Neural cell (in vitro differentiated cells): ENCODE measurements at regions not wholly inside any gene's neighbourhood (a gene's known extent, or its start where the extent isn't known, plus 50 kb on each side); places are given as distances from the start of the nearest gene placed in this dataset.

Experiments
- H2AFZ ChIP-seq: fragments of 200-600, 300-800 bp; sonication (generic), shearing (Covaris generic); 2 replicates; pipeline ENCODE4 v1.6.0; 2014; ENCODE audit warnings: low read depth, mild to moderate bottlenecking, antibody characterized with exemption, low read length, moderate library complexity
- H3F3A ChIP-seq: fragments of 200-600 bp; shearing (Covaris generic); 2 replicates; pipeline ENCODE4 v1.6.1; 2016; ENCODE audit warnings: mild to moderate bottlenecking, moderate library complexity, mixed read lengths, antibody characterized with exemption, low read length; ENCODE audit not compliant: insufficient read depth, poor library complexity, severe bottlenecking
- H3K27ac ChIP-seq: fragments of 200-600, 300-800 bp; sonication (generic), shearing (Covaris generic); 2 replicates; pipeline ENCODE4 v1.5.1; 2014; ENCODE audit warnings: mild to moderate bottlenecking, low read length, moderate library complexity
- H3K27me3 ChIP-seq: fragments of 300-800, 200-600 bp; sonication (generic), shearing (Covaris generic); 2 replicates; pipeline ENCODE4 v1.6.0; 2014; ENCODE audit warnings: mild to moderate bottlenecking, low read depth, low read length, moderate library complexity; ENCODE audit not compliant: insufficient read depth
- H3K36me3 ChIP-seq: fragments of 300-800, 200-600 bp; sonication (generic), shearing (Covaris generic); 2 replicates; pipeline ENCODE4 v1.5.1; 2014; ENCODE audit warnings: mild to moderate bottlenecking, antibody characterized with exemption, low read length, moderate library complexity; ENCODE audit not compliant: insufficient read depth
- H3K4me2 ChIP-seq: fragments of 300-800, 200-600 bp; sonication (generic), shearing (Covaris generic); 2 replicates; pipeline ENCODE4 v1.6.0; 2014; ENCODE audit warnings: mild to moderate bottlenecking, low read length
- H3K4me3 ChIP-seq: fragments of 300-800, 200-600 bp; sonication (generic), shearing (Covaris generic); 2 replicates; pipeline ENCODE4 v1.5.1; 2014; ENCODE audit warnings: mild to moderate bottlenecking, low read length, moderate library complexity
- H3K79me2 ChIP-seq: fragments of 200-600 bp; shearing (Covaris generic); replicated peaks from 2 replicates; pipeline ENCODE4 v1.6.0; 2014; ENCODE audit warnings: mild to moderate bottlenecking, low read length, moderate library complexity; ENCODE audit not compliant: insufficient read depth
- H3K9ac ChIP-seq: fragments of 300-800, 200-600 bp; sonication (generic), shearing (Covaris generic); 2 replicates; pipeline ENCODE4 v1.6.1; 2016; ENCODE audit warnings: mild to moderate bottlenecking, low read length, mixed read lengths
- H3K9me2 ChIP-seq: fragments of 200-600 bp; shearing (Covaris generic); 2 replicates; pipeline ENCODE4 v1.6.1; 2016; ENCODE audit warnings: mild to moderate bottlenecking, low read length, mixed read lengths; ENCODE audit not compliant: insufficient read depth
- H3K9me3 ChIP-seq: fragments of 200-600, 300-800 bp; sonication (generic), shearing (Covaris generic); 2 replicates; pipeline ENCODE4 v1.6.1; 2016; ENCODE audit warnings: mild to moderate bottlenecking, mixed run types, low read length, moderate library complexity, mixed read lengths
- H4K20me1 ChIP-seq: fragments of 200-600 bp; shearing (Covaris generic); 2 replicates; pipeline ENCODE4 v1.6.1; 2016; ENCODE audit warnings: mild to moderate bottlenecking, mixed run types; ENCODE audit not compliant: insufficient read depth
- EP300 ChIP-seq: fragments of 450-650 bp; conservative IDR thresholded peaks from 2 replicates; pipeline ENCODE4 v1.6.1; 2014; ENCODE audit warnings: antibody characterized with exemption, mild to moderate bottlenecking, moderate library complexity; ENCODE audit not compliant: poor library complexity, severe bottlenecking
- EZH2 ChIP-seq: fragments of 200-600, 300-800 bp; shearing (Covaris generic), sonication (generic); IDR thresholded peaks from 2 replicates; pipeline ENCODE4 v1.6.1; 2014; ENCODE audit warnings: antibody characterized with exemption, low read length, borderline replicate concordance, mild to moderate bottlenecking; ENCODE audit not compliant: insufficient read depth, poor library complexity, severe bottlenecking
- MXI1 ChIP-seq: fragments of 450-650 bp; conservative IDR thresholded peaks from 2 replicates; pipeline ENCODE4 v1.6.1; 2014; ENCODE audit warnings: antibody characterized with exemption, mild to moderate bottlenecking; ENCODE audit not compliant: poor library complexity, severe bottlenecking
- POLR2AphosphoS5 ChIP-seq: IDR thresholded peaks from 2 replicates; pipeline ENCODE4 v1.6.1; 2012
- RAD21 ChIP-seq: fragments of 450-650 bp; conservative IDR thresholded peaks from 2 replicates; pipeline ENCODE4 v1.6.1; 2014; ENCODE audit warnings: antibody characterized with exemption, mild to moderate bottlenecking, moderate library complexity
- SMC3 ChIP-seq: fragments of 450-650 bp; conservative IDR thresholded peaks from 2 replicates; pipeline ENCODE4 v1.6.1; 2014; ENCODE audit warnings: antibody characterized with exemption, mild to moderate bottlenecking, moderate library complexity; ENCODE audit not compliant: poor library complexity
- TAF1 ChIP-seq: IDR thresholded peaks from 2 replicates; pipeline ENCODE4 v1.6.1; 2012; ENCODE audit warnings: low read depth
- TF ChIP-seq, protein P1 (sequence below): fragments of 450-650 bp; IDR thresholded peaks from 2 replicates; pipeline ENCODE4 v1.5.1; 2014; ENCODE audit warnings: antibody characterized with exemption, mild to moderate bottlenecking, moderate library complexity; ENCODE audit not compliant: poor library complexity, severe bottlenecking
- TF ChIP-seq, protein P2 (sequence below): IDR thresholded peaks from 2 replicates; pipeline ENCODE4 v1.6.1; 2012; ENCODE audit warnings: borderline replicate concordance

DNA sequence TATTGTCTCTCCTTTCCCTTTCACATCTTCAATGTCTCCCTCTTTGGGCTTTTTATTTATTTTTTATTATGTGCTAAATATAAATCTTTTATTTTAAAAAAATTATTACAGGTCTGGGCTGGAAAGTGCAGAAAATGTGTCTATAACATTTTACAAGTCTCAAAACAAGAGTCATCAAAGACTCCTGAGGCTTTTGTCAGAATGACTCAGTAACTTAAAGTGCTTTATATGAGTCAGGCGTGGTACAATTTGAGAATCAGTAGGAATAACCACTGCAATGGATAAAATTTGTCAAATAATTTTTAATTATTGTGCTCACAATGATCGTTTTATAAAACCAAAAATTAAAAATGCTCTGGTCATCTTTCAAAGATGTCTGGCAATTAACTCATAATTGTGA is 193.9 kb downstream of the MMUT start:
- Histone ChIP-seq H3K9me3 (no peaks in the 10 kb centered on the region), H4K20me1 (no peaks in the 10 kb centered on the region), H3F3A (no peaks in the 10 kb centered on the region), H3K9me2 (no peaks in the 10 kb centered on the region), H2AFZ (no peak overlapping the region), H3K4me3 (no peak overlapping the region), H3K79me2 (no peaks in the 10 kb centered on the region), H3K27ac (no peak overlapping the region), H3K27me3 (no peaks in the 10 kb centered on the region), H3K9ac (no peak overlapping the region), H3K4me2 (no peak overlapping the region), H3K36me3 (no peaks in the 10 kb centered on the region)
- TF ChIP-seq EZH2: no peak
- no peak for TF ChIP-seq TAF1
- TF ChIP-seq, protein P1, sequence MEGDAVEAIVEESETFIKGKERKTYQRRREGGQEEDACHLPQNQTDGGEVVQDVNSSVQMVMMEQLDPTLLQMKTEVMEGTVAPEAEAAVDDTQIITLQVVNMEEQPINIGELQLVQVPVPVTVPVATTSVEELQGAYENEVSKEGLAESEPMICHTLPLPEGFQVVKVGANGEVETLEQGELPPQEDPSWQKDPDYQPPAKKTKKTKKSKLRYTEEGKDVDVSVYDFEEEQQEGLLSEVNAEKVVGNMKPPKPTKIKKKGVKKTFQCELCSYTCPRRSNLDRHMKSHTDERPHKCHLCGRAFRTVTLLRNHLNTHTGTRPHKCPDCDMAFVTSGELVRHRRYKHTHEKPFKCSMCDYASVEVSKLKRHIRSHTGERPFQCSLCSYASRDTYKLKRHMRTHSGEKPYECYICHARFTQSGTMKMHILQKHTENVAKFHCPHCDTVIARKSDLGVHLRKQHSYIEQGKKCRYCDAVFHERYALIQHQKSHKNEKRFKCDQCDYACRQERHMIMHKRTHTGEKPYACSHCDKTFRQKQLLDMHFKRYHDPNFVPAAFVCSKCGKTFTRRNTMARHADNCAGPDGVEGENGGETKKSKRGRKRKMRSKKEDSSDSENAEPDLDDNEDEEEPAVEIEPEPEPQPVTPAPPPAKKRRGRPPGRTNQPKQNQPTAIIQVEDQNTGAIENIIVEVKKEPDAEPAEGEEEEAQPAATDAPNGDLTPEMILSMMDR: no peak
- TF ChIP-seq POLR2AphosphoS5: no peak
- TF ChIP-seq, protein P2, sequence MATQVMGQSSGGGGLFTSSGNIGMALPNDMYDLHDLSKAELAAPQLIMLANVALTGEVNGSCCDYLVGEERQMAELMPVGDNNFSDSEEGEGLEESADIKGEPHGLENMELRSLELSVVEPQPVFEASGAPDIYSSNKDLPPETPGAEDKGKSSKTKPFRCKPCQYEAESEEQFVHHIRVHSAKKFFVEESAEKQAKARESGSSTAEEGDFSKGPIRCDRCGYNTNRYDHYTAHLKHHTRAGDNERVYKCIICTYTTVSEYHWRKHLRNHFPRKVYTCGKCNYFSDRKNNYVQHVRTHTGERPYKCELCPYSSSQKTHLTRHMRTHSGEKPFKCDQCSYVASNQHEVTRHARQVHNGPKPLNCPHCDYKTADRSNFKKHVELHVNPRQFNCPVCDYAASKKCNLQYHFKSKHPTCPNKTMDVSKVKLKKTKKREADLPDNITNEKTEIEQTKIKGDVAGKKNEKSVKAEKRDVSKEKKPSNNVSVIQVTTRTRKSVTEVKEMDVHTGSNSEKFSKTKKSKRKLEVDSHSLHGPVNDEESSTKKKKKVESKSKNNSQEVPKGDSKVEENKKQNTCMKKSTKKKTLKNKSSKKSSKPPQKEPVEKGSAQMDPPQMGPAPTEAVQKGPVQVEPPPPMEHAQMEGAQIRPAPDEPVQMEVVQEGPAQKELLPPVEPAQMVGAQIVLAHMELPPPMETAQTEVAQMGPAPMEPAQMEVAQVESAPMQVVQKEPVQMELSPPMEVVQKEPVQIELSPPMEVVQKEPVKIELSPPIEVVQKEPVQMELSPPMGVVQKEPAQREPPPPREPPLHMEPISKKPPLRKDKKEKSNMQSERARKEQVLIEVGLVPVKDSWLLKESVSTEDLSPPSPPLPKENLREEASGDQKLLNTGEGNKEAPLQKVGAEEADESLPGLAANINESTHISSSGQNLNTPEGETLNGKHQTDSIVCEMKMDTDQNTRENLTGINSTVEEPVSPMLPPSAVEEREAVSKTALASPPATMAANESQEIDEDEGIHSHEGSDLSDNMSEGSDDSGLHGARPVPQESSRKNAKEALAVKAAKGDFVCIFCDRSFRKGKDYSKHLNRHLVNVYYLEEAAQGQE: no peak
- no peak for TF ChIP-seq MXI1
- TF ChIP-seq SMC3: no peak
- no peak for TF ChIP-seq EP300
- TF ChIP-seq RAD21: no peak

DNA sequence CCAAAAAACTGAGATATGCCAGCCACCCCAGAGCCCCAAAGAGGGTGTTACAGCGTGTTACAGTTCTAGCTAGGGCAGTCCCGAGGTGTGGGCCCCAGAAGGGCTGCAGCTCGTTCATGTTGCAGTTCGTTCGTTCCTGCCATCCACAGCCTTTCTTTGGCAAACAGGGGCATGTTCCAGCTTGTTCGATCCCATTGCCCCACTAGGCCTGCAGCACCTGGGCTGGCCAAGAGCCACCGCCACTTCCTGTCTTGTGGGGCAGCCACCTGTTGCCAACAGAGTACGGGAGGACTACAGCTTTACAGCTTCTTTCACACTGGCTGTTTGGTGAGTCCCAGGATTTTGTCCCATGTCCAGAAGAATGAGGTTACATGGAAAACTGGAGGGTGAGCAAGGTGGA is 198.1 kb downstream of the MMUT start:
- no peaks in the 10 kb centered on the region for H3K36me3 ChIP-seq
- H4K20me1 ChIP-seq: no peaks in the 10 kb centered on the region
- no peaks in the 10 kb centered on the region for H3F3A ChIP-seq
- no peaks in the 10 kb centered on the region for H3K79me2 ChIP-seq
- H3K9me3 ChIP-seq: no peaks in the 10 kb centered on the region
- no peaks in the 10 kb centered on the region for H3K27me3 ChIP-seq
- TF ChIP-seq POLR2AphosphoS5: no peak
- no peak for TF ChIP-seq EZH2
- TF ChIP-seq, protein P1: no peak
- TF ChIP-seq EP300: no peak
- TF ChIP-seq MXI1: no peak
- TF ChIP-seq, protein P2: no peak
- H3K4me3 ChIP-seq: no peak overlapping the region
- no peak overlapping the region for H3K4me2 ChIP-seq
- no peak overlapping the region for H3K27ac ChIP-seq
- no peaks in the 10 kb centered on the region for H3K9me2 ChIP-seq
- H3K9ac ChIP-seq: no peak overlapping the region
- H2AFZ ChIP-seq: no peak overlapping the region
